ENCODE measurements at regions not wholly inside any gene's neighbourhood (a gene's known extent, or its start where the extent isn't known, plus 50 kb on each side); places are given as distances from the start of the nearest gene placed in this dataset.

GRCh38 chr3:64327100-64327804 is 102.0 kb upstream of the PRICKLE2 start:
- H2BK120ac ChIP-seq (ENCODE audit: low read depth, low read length), result no peak overlapping the region
- no CpG with 5 or more reads among the region's 11 CpGs for WGBS, 2 donors (ENCODE audit: extremely low coverage in 2 of 2, insufficient read length in 2 of 2, insufficient replicate concordance in 1 of 2)
- no peaks in the 10 kb centered on the region for H3K9me3 ChIP-seq (replicated peaks in 1 of 2; ENCODE audit: control insufficient read depth in 2 of 2, insufficient read depth in 1 of 2, low read depth in 1 of 2, low read length in 2 of 2)
- H3K23ac ChIP-seq (ENCODE audit: low read depth, low read length, poor library complexity), result no peak overlapping the region
- H3K14ac ChIP-seq (ENCODE audit: low read length), result no peak overlapping the region
- H3K4ac ChIP-seq (ENCODE audit: low read length), result no peak overlapping the region
- H3K4me2 ChIP-seq (ENCODE audit: insufficient read depth, low read length, poor library complexity, severe bottlenecking), result no peak overlapping the region
- no peaks in the 10 kb centered on the region for H3K4me1 ChIP-seq (ENCODE audit: control insufficient read depth in 2 of 2, insufficient read depth in 1 of 2, low read depth in 1 of 2, low read length in 2 of 2)
- H2BK15ac ChIP-seq (ENCODE audit: low read length), result no peak overlapping the region
- no peaks in the 10 kb centered on the region for H3K79me1 ChIP-seq (ENCODE audit: low read depth, low read length)
- H3K27ac ChIP-seq (replicated peaks; ENCODE audit: low read length), result no peak overlapping the region
- no peak overlapping the region for H2AK5ac ChIP-seq (ENCODE audit: low read depth, low read length)
- H4K8ac ChIP-seq (ENCODE audit: low read depth, low read length), result no peak overlapping the region
- H2AFZ ChIP-seq (ENCODE audit: low read length), result peak overlapping the region; percentile 36
- no peak overlapping the region for H3K18ac ChIP-seq (ENCODE audit: low read length)
- H3K4me3 ChIP-seq (ENCODE audit: low read length in 2 of 2), result no peak overlapping the region
- no peak for DNase-seq (ENCODE audit: low spot score)
- H4K91ac ChIP-seq (ENCODE audit: low read depth, low read length, poor library complexity), result no peak overlapping the region
- no peak overlapping the region for H2BK12ac ChIP-seq (ENCODE audit: low read length)
- no peaks in the 10 kb centered on the region for H3K36me3 ChIP-seq (replicated peaks in 1 of 2; ENCODE audit: control insufficient read depth in 2 of 2, insufficient read depth in 2 of 2, low read length in 2 of 2)
- H3K27me3 ChIP-seq (ENCODE audit: control insufficient read depth in 3 of 3, insufficient read depth in 3 of 3, low read depth in 1 of 3, low read length in 3 of 3), result no peaks in the 10 kb centered on the region
- no peak overlapping the region for H2BK5ac ChIP-seq (ENCODE audit: low read length)
- no peak overlapping the region for H3K9ac ChIP-seq (ENCODE audit: low read depth, low read length, poor library complexity)

- no peak overlapping the region for H3K14ac ChIP-seq (ENCODE audit: low read length)
- no peak for DNase-seq (ENCODE audit: low spot score)
- no peaks in the 10 kb centered on the region for H3K36me3 ChIP-seq (replicated peaks in 1 of 2; ENCODE audit: control insufficient read depth in 2 of 2, insufficient read depth in 2 of 2, low read length in 2 of 2)
- H2BK15ac ChIP-seq (ENCODE audit: low read length), result no peak overlapping the region
- no peak overlapping the region for H3K4me2 ChIP-seq (ENCODE audit: insufficient read depth, low read length, poor library complexity, severe bottlenecking)
- H3K4ac ChIP-seq (ENCODE audit: low read length), result no peak overlapping the region
- H2BK5ac ChIP-seq (ENCODE audit: low read length), result no peak overlapping the region
- H3K18ac ChIP-seq (ENCODE audit: low read length), result no peak overlapping the region
- no peak overlapping the region for H2AK5ac ChIP-seq (ENCODE audit: low read depth, low read length)
- H4K91ac ChIP-seq (ENCODE audit: low read depth, low read length, poor library complexity), result no peak overlapping the region
- no peaks in the 10 kb centered on the region for H3K9me3 ChIP-seq (replicated peaks in 1 of 2; ENCODE audit: control insufficient read depth in 2 of 2, insufficient read depth in 1 of 2, low read depth in 1 of 2, low read length in 2 of 2)
- no peak overlapping the region for H4K8ac ChIP-seq (ENCODE audit: low read depth, low read length)
- H3K23ac ChIP-seq (ENCODE audit: low read depth, low read length, poor library complexity), result no peak overlapping the region
- H2BK120ac ChIP-seq (ENCODE audit: low read depth, low read length), result no peak overlapping the region
- H2AFZ ChIP-seq (ENCODE audit: low read length), result no peak overlapping the region
- no peak overlapping the region for H2BK12ac ChIP-seq (ENCODE audit: low read length)
- H3K4me1 ChIP-seq (ENCODE audit: control insufficient read depth in 2 of 2, insufficient read depth in 1 of 2, low read depth in 1 of 2, low read length in 2 of 2), result peaks cover 0 to 4% of the 10 kb centered on the region in 2 donors
- no peak overlapping the region for H3K9ac ChIP-seq (ENCODE audit: low read depth, low read length, poor library complexity)
- H3K27me3 ChIP-seq (ENCODE audit: control insufficient read depth in 3 of 3, insufficient read depth in 3 of 3, low read depth in 1 of 3, low read length in 3 of 3), result no peaks in the 10 kb centered on the region
- H3K27ac ChIP-seq (replicated peaks; ENCODE audit: low read length), result no peak overlapping the region
- no peaks in the 10 kb centered on the region for H3K79me1 ChIP-seq (ENCODE audit: low read depth, low read length)
- no peak overlapping the region for H3K4me3 ChIP-seq (ENCODE audit: low read length in 2 of 2)
- WGBS, 2 donors (ENCODE audit: extremely low coverage in 2 of 2, insufficient read length in 2 of 2, insufficient replicate concordance in 1 of 2), result no CpG with 5 or more reads among the region's 1 CpG
Observed at GRCh38 chr3:64321747-64322146, 96.5 kb upstream of the PRICKLE2 start.

- DNase-seq (ENCODE audit: low spot score), result no peak
- no peak overlapping the region for H2AFZ ChIP-seq (ENCODE audit: low read length)
Observed at GRCh38 chr3:64319391-64319790, 94.1 kb upstream of the PRICKLE2 start.

GRCh38 chr3:64318668-64319271 is 93.5 kb upstream of the PRICKLE2 start:
- Histone ChIP-seq H2BK120ac (ENCODE audit: low read depth, low read length) (no peak overlapping the region), H4K8ac (ENCODE audit: low read depth, low read length) (no peak overlapping the region), H3K4me3 (ENCODE audit: low read length in 2 of 2) (no peak overlapping the region), H3K4ac (ENCODE audit: low read length) (no peak overlapping the region), H3K4me2 (ENCODE audit: insufficient read depth, low read length, poor library complexity, severe bottlenecking) (no peak overlapping the region), H3K23ac (ENCODE audit: low read depth, low read length, poor library complexity) (no peak overlapping the region), H2AK5ac (ENCODE audit: low read depth, low read length) (no peak overlapping the region), H3K9ac (ENCODE audit: low read depth, low read length, poor library complexity) (no peak overlapping the region), H3K36me3 (replicated peaks in 1 of 2; ENCODE audit: control insufficient read depth in 2 of 2, insufficient read depth in 2 of 2, low read length in 2 of 2) (no peaks in the 10 kb centered on the region), H4K91ac (ENCODE audit: low read depth, low read length, poor library complexity) (no peak overlapping the region), H2BK5ac (ENCODE audit: low read length) (no peak overlapping the region), H3K4me1 (ENCODE audit: control insufficient read depth in 2 of 2, insufficient read depth in 1 of 2, low read depth in 1 of 2, low read length in 2 of 2) (peaks cover 0 to 4% of the 10 kb centered on the region in 2 donors), H2BK15ac (ENCODE audit: low read length) (no peak overlapping the region), H3K9me3 (replicated peaks in 1 of 2; ENCODE audit: control insufficient read depth in 2 of 2, insufficient read depth in 1 of 2, low read depth in 1 of 2, low read length in 2 of 2) (no peaks in the 10 kb centered on the region), H3K18ac (ENCODE audit: low read length) (no peak overlapping the region), H2BK12ac (ENCODE audit: low read length) (no peak overlapping the region), H2AFZ (ENCODE audit: low read length) (peak overlapping the region; percentile 60), H3K14ac (ENCODE audit: low read length) (no peak overlapping the region), H3K27me3 (ENCODE audit: control insufficient read depth in 3 of 3, insufficient read depth in 3 of 3, low read depth in 1 of 3, low read length in 3 of 3) (no peaks in the 10 kb centered on the region), H3K79me1 (ENCODE audit: low read depth, low read length) (no peaks in the 10 kb centered on the region), H3K27ac (replicated peaks; ENCODE audit: low read length) (no peak overlapping the region)
- DNase-seq (ENCODE audit: low spot score), result no peak
- WGBS, 2 donors (ENCODE audit: extremely low coverage in 2 of 2, insufficient read length in 2 of 2, insufficient replicate concordance in 1 of 2), result no CpG with 5 or more reads among the region's 1 CpG

More at GRCh38 chr3:64319391-64319790, 94.1 kb upstream of the PRICKLE2 start:
- no peak overlapping the region for H3K4me2 ChIP-seq (ENCODE audit: insufficient read depth, low read length, poor library complexity, severe bottlenecking)
- H4K8ac ChIP-seq (ENCODE audit: low read depth, low read length), result no peak overlapping the region
- no peak overlapping the region for H3K23ac ChIP-seq (ENCODE audit: low read depth, low read length, poor library complexity)
- no peak overlapping the region for H2BK120ac ChIP-seq (ENCODE audit: low read depth, low read length)
- no peak overlapping the region for H2BK15ac ChIP-seq (ENCODE audit: low read length)
- no peak overlapping the region for H2BK12ac ChIP-seq (ENCODE audit: low read length)
- peaks cover 0 to 4% of the 10 kb centered on the region in 2 donors for H3K4me1 ChIP-seq (ENCODE audit: control insufficient read depth in 2 of 2, insufficient read depth in 1 of 2, low read depth in 1 of 2, low read length in 2 of 2)
- no peak overlapping the region for H3K14ac ChIP-seq (ENCODE audit: low read length)
- H4K91ac ChIP-seq (ENCODE audit: low read depth, low read length, poor library complexity), result no peak overlapping the region
- no peaks in the 10 kb centered on the region for H3K27me3 ChIP-seq (ENCODE audit: control insufficient read depth in 3 of 3, insufficient read depth in 3 of 3, low read depth in 1 of 3, low read length in 3 of 3)
- WGBS, 2 donors (ENCODE audit: extremely low coverage in 2 of 2, insufficient read length in 2 of 2, insufficient replicate concordance in 1 of 2), result no CpG with 5 or more reads among the region's 4 CpGs
- H3K4me3 ChIP-seq (ENCODE audit: low read length in 2 of 2), result no peak overlapping the region
- H3K36me3 ChIP-seq (replicated peaks in 1 of 2; ENCODE audit: control insufficient read depth in 2 of 2, insufficient read depth in 2 of 2, low read length in 2 of 2), result no peaks in the 10 kb centered on the region
- H3K9ac ChIP-seq (ENCODE audit: low read depth, low read length, poor library complexity), result no peak overlapping the region
- no peak overlapping the region for H2BK5ac ChIP-seq (ENCODE audit: low read length)
- H3K18ac ChIP-seq (ENCODE audit: low read length), result no peak overlapping the region
- H3K79me1 ChIP-seq (ENCODE audit: low read depth, low read length), result no peaks in the 10 kb centered on the region
- no peak overlapping the region for H3K27ac ChIP-seq (replicated peaks; ENCODE audit: low read length)
- no peak overlapping the region for H3K4ac ChIP-seq (ENCODE audit: low read length)
- no peak overlapping the region for H2AK5ac ChIP-seq (ENCODE audit: low read depth, low read length)
- H3K9me3 ChIP-seq (replicated peaks in 1 of 2; ENCODE audit: control insufficient read depth in 2 of 2, insufficient read depth in 1 of 2, low read depth in 1 of 2, low read length in 2 of 2), result no peaks in the 10 kb centered on the region
